Natural killer cell treated with Interleukin-12 subunit alpha and Interleukin-12 subunit beta and Interleukin-15 and Interleukin-18, amount 100 ng/mL, for 72 hours (primary cell): ENCODE measurements at regions not wholly inside any gene's neighbourhood (a gene's known extent, or its start where the extent isn't known, plus 50 kb on each side); places are given as distances from the start of the nearest gene placed in this dataset.
"Not testable (repeated sequence)": the region's sequence is repeated elsewhere in the genome, so short reads cannot be mapped to it uniquely, and the experiment has no call there.

Source experiments
- ATAC-seq, 2 donors: fragments of 150-1000 bp; cut with Tn5 transposase in 1 of 2; sonication (Bioruptor Pico), chemical (Tn5 transposase) in 1 of 2; 2 replicates each; pipeline ENCODE4 v1.10.0; 2021
- DNase-seq: peaks from one replicate; pipeline ENCODE4 v3.0.0; 2022; ENCODE audit warnings: low spot score
- H3K27ac Mint-ChIP-seq, 2 donors: 1 replicate in 1 of 2; 2 replicates in 1 of 2; pipeline ENCODE4 v1.8.0; 2022; ENCODE audit warnings: mixed read lengths in 2 of 2, mild to moderate bottlenecking in 1 of 2, moderate library complexity in 1 of 2
- H3K27me3 Mint-ChIP-seq, 2 donors: 1 replicate in 1 of 2; 2 replicates in 1 of 2; pipeline ENCODE4 v1.8.0; 2022; ENCODE audit warnings: mixed read lengths in 2 of 2
- H3K36me3 Mint-ChIP-seq: one replicate; pipeline ENCODE4 v1.8.0; 2022; ENCODE audit warnings: mixed read lengths
- H3K4me1 Mint-ChIP-seq, 2 donors: 1 replicate in 1 of 2; 2 replicates in 1 of 2; pipeline ENCODE4 v1.8.0; 2022; ENCODE audit warnings: low read depth in 2 of 2, mixed read lengths in 2 of 2, mild to moderate bottlenecking in 1 of 2
- H3K4me3 Mint-ChIP-seq: one replicate; pipeline ENCODE4 v1.8.0; 2022; ENCODE audit warnings: mixed read lengths
- H3K9me3 Mint-ChIP-seq: 2 replicates; pipeline ENCODE4 v1.8.0; 2022; ENCODE audit warnings: mixed read lengths

DNA sequence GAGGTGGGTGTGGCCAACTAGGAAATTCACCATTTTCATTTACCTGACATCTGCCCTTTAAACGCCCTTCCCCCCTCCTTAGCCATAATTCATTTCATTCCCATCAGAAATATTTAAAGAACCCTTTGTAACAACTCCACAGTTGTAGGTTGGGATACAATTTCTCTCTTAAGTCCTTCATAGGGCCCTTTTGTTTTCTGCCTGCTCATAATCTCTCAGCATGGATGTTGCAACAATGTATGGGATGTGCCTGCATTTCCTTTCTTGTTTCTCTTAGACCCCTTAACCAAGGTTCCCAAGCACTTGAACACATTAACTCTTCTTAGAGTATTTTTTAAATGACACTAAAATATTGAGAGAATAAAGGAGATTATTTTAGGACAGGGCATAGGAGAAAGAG, 51.7 kb upstream of the MYO10 start:
- no peak for ATAC-seq
- Mint-ChIP-seq H3K27me3 (no peaks in the 10 kb centered on the region), H3K9me3 (no peaks in the 10 kb centered on the region), H3K27ac (no peak overlapping the region), H3K36me3 (no peaks in the 10 kb centered on the region), H3K4me1 (no peaks in the 10 kb centered on the region), H3K4me3 (no peak overlapping the region)
- DNase-seq, result no peak

DNA sequence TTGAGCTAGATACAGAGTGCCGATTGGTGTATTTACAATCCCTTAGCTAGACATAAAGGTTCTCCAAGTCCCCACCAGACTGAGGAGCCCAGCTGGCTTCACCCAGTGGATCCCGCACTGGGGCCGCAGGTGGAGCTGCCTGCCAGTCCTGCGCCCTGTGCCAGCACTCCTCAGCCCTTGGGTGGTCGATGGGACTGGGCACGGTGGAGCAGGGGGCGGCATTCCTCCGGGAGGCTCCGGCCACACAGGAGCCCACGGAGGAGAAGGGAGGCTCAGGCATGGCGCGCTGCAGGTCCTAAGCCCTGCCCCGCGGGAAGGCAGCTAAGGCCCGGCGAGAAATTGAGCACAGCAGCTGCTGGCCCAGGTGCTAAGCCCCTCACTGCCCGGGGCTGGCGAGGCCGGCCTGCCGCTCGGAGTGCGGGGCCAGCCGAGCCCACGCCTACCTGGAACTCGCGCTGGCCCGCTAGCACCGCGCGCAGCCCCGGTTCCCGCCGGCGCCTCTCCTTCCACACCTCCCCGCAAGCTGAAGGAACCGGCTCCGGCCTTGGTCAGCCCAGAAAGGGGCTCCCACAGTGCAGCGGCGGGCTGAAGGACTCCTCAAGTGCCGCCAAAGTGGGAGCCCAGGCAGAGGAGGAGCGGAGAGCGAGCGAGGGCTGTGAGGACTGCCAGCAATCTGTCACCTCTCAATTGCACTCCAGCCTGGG, 54.9 kb upstream of the MYO10 start:
- H3K4me1 Mint-ChIP-seq, H3K9me3 Mint-ChIP-seq, DNase-seq, ATAC-seq, H3K27ac Mint-ChIP-seq, H3K27me3 Mint-ChIP-seq, H3K4me3 Mint-ChIP-seq, H3K36me3 Mint-ChIP-seq: not testable (repeated sequence)

DNA sequence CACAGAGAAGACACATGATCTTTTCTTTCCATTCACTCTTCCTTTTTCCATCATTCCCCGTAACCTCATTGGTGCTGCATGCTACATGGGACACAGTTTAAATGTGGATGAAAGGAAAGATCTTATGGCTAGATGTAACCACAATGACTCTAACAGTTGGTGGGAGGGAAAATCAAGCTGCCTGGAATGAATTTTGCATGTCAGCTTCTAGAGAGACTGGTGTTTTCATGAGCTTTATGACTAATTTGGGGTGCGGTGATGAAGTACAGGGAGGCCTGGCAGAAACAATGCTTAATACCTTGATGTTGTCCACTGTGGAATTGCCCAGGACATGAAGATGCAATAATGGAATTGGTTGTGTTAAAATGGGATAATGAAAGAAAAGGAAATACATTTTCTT, 55.9 kb upstream of the MYO10 start:
- Mint-ChIP-seq H3K4me1 (no peaks in the 10 kb centered on the region), H3K36me3 (no peaks in the 10 kb centered on the region), H3K9me3 (no peaks in the 10 kb centered on the region), H3K27me3 (no peaks in the 10 kb centered on the region), H3K4me3 (no peak overlapping the region), H3K27ac (no peak overlapping the region)
- no peak for DNase-seq
- ATAC-seq, result no peak

DNA sequence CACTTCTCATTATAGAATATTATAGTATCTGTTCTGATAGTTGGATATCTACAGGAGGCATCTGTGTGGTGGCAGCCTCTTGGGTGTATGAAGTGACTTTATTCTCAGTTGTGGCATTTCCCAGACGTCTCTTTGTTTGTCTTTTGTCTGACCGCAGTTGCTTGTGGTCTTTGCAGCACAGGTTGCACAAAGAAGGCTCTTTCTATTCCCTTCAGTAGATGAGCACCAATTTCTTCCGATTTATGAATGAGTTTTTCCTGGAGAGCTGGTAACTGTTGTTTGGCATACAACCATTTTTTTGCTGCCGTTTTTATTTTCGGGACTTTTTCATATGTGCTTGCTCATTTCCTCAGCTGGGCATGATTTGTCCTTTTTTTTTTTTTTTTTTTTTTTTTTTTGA, 56.4 kb upstream of the MYO10 start:
- Mint-ChIP-seq H3K27ac (no peak overlapping the region), H3K4me3 (no peak overlapping the region), H3K27me3 (no peaks in the 10 kb centered on the region), H3K9me3 (no peaks in the 10 kb centered on the region), H3K36me3 (no peaks in the 10 kb centered on the region), H3K4me1 (no peaks in the 10 kb centered on the region)
- DNase-seq, result no peak
- no peak for ATAC-seq

DNA sequence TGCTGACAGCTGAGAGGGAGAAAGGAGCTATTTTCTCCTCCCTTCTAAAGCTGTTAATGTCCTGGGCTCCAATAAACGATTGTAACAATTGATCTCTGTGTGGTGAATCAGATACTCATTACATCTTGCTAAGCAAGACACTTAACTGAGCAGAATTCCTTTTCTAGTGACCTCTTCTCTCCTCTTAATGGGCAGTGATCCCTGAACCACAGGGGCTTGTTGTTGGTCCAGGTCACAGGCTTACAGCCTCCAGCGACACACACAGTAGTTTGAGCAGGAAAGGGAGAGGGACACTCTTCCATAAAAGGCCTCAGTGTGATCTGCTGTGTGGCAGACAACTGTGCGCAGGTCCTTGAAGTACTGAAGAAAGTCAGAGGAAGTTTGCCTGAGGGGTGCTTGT, 58.5 kb upstream of the MYO10 start:
- Mint-ChIP-seq H3K36me3 (no peaks in the 10 kb centered on the region), H3K4me3 (no peak overlapping the region), H3K9me3 (no peaks in the 10 kb centered on the region), H3K27me3 (no peaks in the 10 kb centered on the region), H3K4me1 (no peaks in the 10 kb centered on the region), H3K27ac (no peak overlapping the region)
- DNase-seq (no peak), ATAC-seq (no peak)

DNA sequence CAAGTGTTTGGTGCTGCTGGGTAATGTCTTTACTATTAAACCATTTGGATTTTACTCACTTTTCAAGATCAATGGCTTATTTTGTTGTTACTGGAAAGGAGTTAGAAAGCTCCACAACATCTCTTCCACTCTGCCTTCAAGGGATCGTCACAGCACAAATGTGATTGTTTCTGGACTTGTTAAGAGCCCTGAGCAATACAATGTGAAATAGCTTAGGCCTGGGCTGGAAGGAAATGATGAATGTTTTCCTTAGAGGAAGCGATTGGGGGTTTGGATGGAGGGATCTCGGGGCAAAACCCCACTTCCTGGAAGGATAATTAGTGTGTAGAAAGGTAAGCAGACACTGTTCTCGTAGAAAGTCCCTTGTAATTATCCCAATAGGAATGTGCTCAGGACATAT, 59.3 kb upstream of the MYO10 start:
- Mint-ChIP-seq H3K4me1 (no peaks in the 10 kb centered on the region), H3K27me3 (no peaks in the 10 kb centered on the region), H3K36me3 (no peaks in the 10 kb centered on the region), H3K4me3 (no peak overlapping the region), H3K9me3 (peaks cover 3% of the 10 kb centered on the region), H3K27ac (no peak overlapping the region)
- DNase-seq (no peak), ATAC-seq (no peak)

DNA sequence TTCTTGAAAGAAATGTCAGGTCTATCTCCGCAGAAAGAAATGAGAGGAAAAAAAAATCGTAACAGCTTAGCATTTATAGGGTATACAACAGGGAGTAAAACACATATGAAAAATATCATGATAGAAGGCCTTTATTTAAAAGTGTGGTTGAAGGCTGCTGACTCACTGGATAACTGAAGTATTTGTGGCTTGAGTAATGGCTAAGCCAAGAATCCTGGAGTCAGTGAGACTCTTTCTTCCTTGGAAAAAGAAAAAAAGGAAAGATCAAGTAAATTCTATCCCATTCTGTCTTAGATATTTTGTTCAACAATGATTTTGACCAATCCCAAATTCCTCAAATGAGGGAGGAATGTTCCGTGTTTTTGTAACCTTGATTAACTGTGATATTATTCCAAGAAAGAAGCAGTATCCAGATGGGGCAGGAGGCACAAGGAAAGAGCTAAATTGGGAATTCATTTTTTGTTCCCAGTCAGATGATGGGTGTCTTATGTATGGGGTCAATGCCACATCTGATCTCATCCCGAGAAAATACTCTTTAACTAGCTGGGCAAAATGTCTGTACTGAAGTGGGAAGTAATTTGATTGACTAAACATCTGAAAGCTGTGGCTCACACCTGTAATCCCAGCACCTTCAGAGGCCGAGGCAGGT, 64.3 kb upstream of the MYO10 start:
- H3K4me1 Mint-ChIP-seq, result no peaks in the 10 kb centered on the region
- no peak overlapping the region for H3K4me3 Mint-ChIP-seq
- peaks cover 3% of the 10 kb centered on the region for H3K9me3 Mint-ChIP-seq
- ATAC-seq (no peak), DNase-seq (no peak)
- no peaks in the 10 kb centered on the region for H3K36me3 Mint-ChIP-seq
- H3K27ac Mint-ChIP-seq, result no peak overlapping the region
- no peaks in the 10 kb centered on the region for H3K27me3 Mint-ChIP-seq

DNA sequence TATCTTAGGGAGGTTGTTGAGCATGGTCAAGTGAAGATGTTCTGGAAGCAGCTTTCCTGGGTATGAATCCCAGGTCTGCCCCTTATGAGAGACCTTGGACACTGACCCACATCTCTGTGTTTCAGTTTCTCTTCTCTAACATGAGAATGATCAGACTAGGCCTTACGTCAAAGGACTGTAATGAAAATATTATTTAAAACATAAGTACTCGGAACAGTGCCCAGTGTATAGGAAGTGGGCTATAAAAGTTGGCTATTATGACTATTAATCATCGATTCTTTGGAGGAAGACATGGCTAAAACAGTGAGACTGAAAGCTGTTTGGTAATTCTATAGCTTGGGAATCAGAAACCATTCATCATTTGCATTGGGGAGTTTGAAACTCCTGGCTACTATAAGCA, 65.3 kb upstream of the MYO10 start:
- Mint-ChIP-seq H3K4me3 (no peak overlapping the region), H3K9me3 (peaks cover 3% of the 10 kb centered on the region), H3K27ac (no peak overlapping the region), H3K36me3 (no peaks in the 10 kb centered on the region), H3K27me3 (no peaks in the 10 kb centered on the region), H3K4me1 (no peaks in the 10 kb centered on the region)
- DNase-seq, result no peak
- no peak for ATAC-seq

DNA sequence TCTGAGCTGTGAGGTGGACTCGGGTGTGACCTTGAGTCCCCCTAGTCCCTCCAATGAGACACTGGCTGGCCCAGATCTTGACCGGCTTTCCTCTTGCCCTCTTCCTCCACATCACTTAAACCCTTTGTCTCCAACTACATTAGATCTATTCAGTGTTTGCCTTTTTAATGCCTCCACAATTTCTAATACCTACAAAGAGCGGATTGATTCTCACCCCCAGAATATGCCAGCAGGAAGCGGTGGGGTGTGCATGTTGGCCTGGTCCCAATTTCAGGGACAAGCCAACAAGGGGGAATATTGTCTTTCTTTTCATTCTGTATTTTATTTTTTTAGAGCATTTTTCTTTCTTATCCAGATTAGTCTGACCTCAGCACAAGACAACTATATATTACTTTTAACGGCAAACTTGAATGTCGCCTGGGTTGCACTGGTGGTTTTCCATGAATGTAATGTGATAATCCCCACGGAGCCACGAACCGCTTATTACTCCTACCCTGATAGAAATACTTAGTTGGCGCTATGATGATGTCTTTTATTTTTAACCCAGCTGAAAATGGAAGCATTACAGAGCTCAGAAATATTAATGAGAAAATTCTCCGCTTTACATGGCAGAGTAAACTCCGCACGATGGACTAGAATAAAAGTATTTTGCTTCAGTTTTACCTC, 68.5 kb upstream of the MYO10 start:
- Mint-ChIP-seq H3K36me3 (no peaks in the 10 kb centered on the region), H3K9me3 (peaks cover 3% of the 10 kb centered on the region), H3K4me3 (no peak overlapping the region), H3K4me1 (no peaks in the 10 kb centered on the region), H3K27me3 (no peaks in the 10 kb centered on the region), H3K27ac (no peak overlapping the region)
- DNase-seq, result no peak
- no peak for ATAC-seq

DNA sequence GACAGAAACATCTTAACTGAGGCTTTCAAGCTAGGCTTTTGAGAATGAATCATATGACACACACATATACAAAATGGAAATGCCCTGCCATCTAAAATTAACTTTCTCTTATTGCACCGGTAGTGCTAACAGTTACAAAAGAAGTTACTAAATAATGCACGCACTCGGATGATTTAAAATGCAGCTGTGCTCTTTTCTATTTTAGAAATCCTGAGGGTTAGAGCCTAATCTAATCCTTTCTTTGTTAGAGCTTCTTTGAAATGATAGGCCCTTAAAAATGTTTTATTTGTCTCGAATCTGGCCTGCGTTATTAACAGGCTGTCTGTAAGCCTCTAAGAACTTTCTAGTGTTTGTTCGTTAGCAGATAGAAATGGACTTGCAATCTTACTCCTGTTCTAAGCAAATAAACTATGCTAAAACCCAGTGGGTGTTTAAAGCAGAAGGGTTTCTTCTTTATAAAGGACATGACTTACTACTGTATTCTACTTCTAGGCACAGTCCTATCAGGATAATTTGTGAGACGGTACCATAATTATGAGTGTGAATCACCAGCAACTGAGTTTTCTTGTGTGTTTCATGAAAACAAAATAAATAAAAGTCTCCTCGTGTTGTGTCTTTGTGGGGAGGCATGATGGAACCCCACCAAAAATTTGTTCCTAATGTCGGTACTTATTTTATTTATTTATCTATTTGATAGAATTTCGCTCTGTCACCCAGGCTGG, 69.2 kb upstream of the MYO10 start:
- Mint-ChIP-seq H3K4me1 (no peaks in the 10 kb centered on the region), H3K9me3 (peaks cover under 1% of the 10 kb centered on the region), H3K27me3 (no peaks in the 10 kb centered on the region), H3K27ac (no peak overlapping the region), H3K36me3 (no peaks in the 10 kb centered on the region), H3K4me3 (no peak overlapping the region)
- ATAC-seq (no peak), DNase-seq (no peak)

DNA sequence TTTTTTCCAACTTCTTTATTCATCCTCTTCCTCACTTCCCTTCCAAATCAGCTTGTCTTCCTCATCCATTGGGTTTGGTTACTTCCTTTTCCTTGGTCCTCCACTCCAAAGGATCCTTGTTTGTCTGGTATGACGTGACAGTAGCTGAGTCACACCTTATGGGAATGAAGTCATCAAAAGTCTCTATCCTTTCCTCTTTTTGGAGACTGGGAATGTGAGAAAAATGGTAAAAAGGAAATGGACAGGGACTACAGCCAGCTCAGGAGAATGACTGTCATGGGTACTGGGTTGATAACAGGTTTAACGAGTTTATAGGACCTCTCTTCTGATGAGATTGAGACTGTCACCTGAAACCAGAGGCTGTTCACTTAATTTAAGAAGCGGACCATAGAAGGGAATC, 76.2 kb upstream of the MYO10 start:
- Mint-ChIP-seq H3K27ac (no peak overlapping the region), H3K36me3 (peaks cover 4% of the 10 kb centered on the region), H3K4me1 (no peaks in the 10 kb centered on the region), H3K4me3 (no peak overlapping the region), H3K27me3 (no peaks in the 10 kb centered on the region), H3K9me3 (peaks cover 3% of the 10 kb centered on the region)
- ATAC-seq (no peak), DNase-seq (no peak)

DNA sequence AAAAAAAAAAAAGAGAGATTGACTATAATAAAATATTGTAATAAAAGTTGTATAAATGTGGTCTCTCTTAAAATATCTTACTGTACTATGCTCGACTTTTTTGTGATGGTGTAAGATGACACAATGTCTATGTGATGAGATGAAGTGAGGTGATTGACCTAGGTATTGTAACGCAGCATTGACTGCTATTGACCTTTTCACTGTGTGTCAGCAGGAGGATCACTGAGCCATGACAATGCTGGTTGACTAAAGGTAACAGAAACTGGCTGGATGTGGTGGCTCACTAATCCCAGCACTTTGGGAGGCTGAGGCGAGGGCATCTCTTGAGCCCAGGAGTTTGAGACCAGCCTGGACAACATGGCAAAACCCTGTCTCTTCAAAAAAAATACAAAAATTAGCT, 78.6 kb upstream of the MYO10 start:
- peaks cover 6% of the 10 kb centered on the region for H3K9me3 Mint-ChIP-seq
- no peak overlapping the region for H3K4me3 Mint-ChIP-seq
- H3K27ac Mint-ChIP-seq, result no peak overlapping the region
- no peaks in the 10 kb centered on the region for H3K27me3 Mint-ChIP-seq
- ATAC-seq (no peak), DNase-seq (no peak)
- no peaks in the 10 kb centered on the region for H3K4me1 Mint-ChIP-seq
- H3K36me3 Mint-ChIP-seq, result peaks cover 4% of the 10 kb centered on the region

DNA sequence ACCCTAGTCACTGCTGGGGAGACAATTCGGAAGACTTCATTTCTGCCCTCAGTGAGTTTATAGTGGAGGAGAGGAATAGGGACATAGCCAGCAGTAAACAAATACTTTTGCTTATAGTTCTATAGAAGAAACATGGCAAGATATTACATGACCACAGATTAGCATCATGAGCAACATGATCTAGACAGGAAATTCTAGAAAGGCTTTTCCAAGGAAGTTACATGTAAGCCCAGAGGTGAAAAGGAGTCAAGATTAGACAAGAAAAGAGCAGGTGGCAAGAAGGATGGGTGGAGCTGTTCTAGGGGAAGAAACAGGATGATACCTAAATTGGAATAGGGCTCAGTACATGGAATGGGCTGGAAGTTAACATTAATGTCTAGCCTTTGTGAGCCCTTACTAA, 82.8 kb upstream of the MYO10 start:
- no peaks in the 10 kb centered on the region for H3K27me3 Mint-ChIP-seq
- H3K4me1 Mint-ChIP-seq, result no peaks in the 10 kb centered on the region
- no peak for DNase-seq
- no peak overlapping the region for H3K27ac Mint-ChIP-seq
- peaks cover 3% of the 10 kb centered on the region for H3K9me3 Mint-ChIP-seq
- H3K36me3 Mint-ChIP-seq, result no peaks in the 10 kb centered on the region
- H3K4me3 Mint-ChIP-seq, result no peak overlapping the region
- ATAC-seq, result no peak

DNA sequence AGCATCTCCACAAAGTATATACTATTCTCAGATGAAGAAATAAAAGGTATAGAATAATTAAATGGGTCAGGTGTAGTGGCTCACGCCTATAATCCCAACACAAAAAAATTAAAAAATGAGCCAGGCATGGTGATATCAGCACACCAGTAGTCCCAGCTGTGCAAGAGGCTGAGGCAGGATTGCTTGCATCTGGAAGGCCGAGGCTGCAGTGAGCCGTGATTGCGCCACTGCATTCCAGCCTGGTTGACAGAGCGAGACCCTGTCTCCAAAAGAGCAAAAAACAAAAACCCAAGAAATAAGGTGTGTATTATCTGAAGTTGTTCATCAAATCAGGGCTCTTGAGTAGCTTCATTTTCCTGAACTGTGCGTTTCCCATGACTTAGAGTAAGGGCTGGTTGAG, 83.2 kb upstream of the MYO10 start:
- no peak for ATAC-seq
- Mint-ChIP-seq H3K27ac (no peak overlapping the region), H3K4me1 (no peaks in the 10 kb centered on the region)

More for the DNA sequence above, 83.2 kb upstream of the MYO10 start:
- H3K27me3 Mint-ChIP-seq, result no peaks in the 10 kb centered on the region
- no peak for DNase-seq
- H3K9me3 Mint-ChIP-seq, result peaks cover 3% of the 10 kb centered on the region
- H3K4me3 Mint-ChIP-seq, result no peak overlapping the region
- H3K36me3 Mint-ChIP-seq, result no peaks in the 10 kb centered on the region
